HEK293 (cell line): ENCODE measurements at regions not wholly inside any gene's neighbourhood (a gene's known extent, or its start where the extent isn't known, plus 50 kb on each side); places are given as distances from the start of the nearest gene placed in this dataset.

Source experiments
- CTCF ChIA-PET: fragments of 350-600 bp; formaldehyde crosslinking; extraction: SDS; loops from one replicate; lab custom pipeline; 2021; ENCODE audit warnings: antibody characterized with exemption; lab: Yijun Ruan, JAX
- POLR2A ChIA-PET: fragments of 300-600 bp; formaldehyde crosslinking; extraction: SDS; loops from one replicate; lab custom pipeline; 2020; ENCODE audit warnings: antibody characterized with exemption, inconsistent platforms; lab: Yijun Ruan, JAX
- H3K27ac ChIP-seq: fragments of 200-500 bp; sonication (Bioruptor generic); 2 replicates; pipeline ENCODE4 v1.5.1; 2014; ENCODE audit warnings: low read depth, low read length, control low read depth, inconsistent platforms; ENCODE audit errors: extremely low read depth
- H3K36me3 ChIP-seq, 2 experiments: fragments of 200-500 bp in 1 of 2; sonication (Bioruptor generic) in 1 of 2; 1 replicate in 1 of 2; 2 replicates in 1 of 2; pipeline ENCODE4 v1.5.1; 2014 to 2017; ENCODE audit warnings: inconsistent platforms in 2 of 2, low read length in 2 of 2; ENCODE audit not compliant: control insufficient read depth in 2 of 2, insufficient read depth in 1 of 2
- H3K4me1 ChIP-seq: fragments of 200-500 bp; sonication (Bioruptor generic); 2 replicates; pipeline ENCODE4 v1.5.1; 2014; ENCODE audit warnings: mild to moderate bottlenecking, low read length, inconsistent platforms; ENCODE audit not compliant: control insufficient read depth, insufficient read depth
- H3K4me3 ChIP-seq: 2 replicates; pipeline ENCODE4 v1.5.1; 2011; ENCODE audit warnings: low read depth, mild to moderate bottlenecking, control low read depth, low read length, moderate library complexity
- H3K9me3 ChIP-seq: fragments of 200-500 bp; sonication (Bioruptor generic); 2 replicates; pipeline ENCODE4 v1.5.1; 2014; ENCODE audit warnings: low read depth, low read length, inconsistent platforms; ENCODE audit not compliant: control insufficient read depth, insufficient read depth
- BCL11B ChIP-seq: fragments of 450-650 bp; formaldehyde crosslinking; IDR thresholded peaks from 2 replicates; pipeline ENCODE4 v1.5.1; 2016; ENCODE audit warnings: low read depth, missing biosample characterization, missing genetic modification characterization
- CTCF ChIP-seq: fragments of 450-650 bp; formaldehyde crosslinking; IDR thresholded peaks from 2 replicates; pipeline ENCODE4 v1.5.1; 2016; ENCODE audit warnings: missing biosample characterization, missing genetic modification characterization
- FEZF1 ChIP-seq: fragments of 450-650 bp; formaldehyde crosslinking; IDR thresholded peaks from 2 replicates; pipeline ENCODE4 v1.5.1; 2016; ENCODE audit warnings: missing biosample characterization, missing genetic modification characterization
- GLIS2 ChIP-seq: fragments of 450-650 bp; formaldehyde crosslinking; IDR thresholded peaks from 2 replicates; pipeline ENCODE4 v1.5.1; 2016; ENCODE audit warnings: missing biosample characterization, missing genetic modification characterization
- HOXA7 ChIP-seq: sonication (generic); formaldehyde crosslinking; IDR thresholded peaks from 2 replicates; pipeline ENCODE4 v1.8.1; 2022; ENCODE audit warnings: missing genetic modification reagents, borderline replicate concordance
- HOXC10 ChIP-seq: sonication (generic); formaldehyde crosslinking; IDR thresholded peaks from 2 replicates; pipeline ENCODE4 v1.8.1; 2023; ENCODE audit warnings: mild to moderate bottlenecking, missing genetic modification reagents
- KLF16 ChIP-seq: fragments of 450-650 bp; formaldehyde crosslinking; IDR thresholded peaks from 2 replicates; pipeline ENCODE4 v1.5.1; 2017; ENCODE audit warnings: missing biosample characterization, missing genetic modification characterization
- KLF8 ChIP-seq: fragments of 450-650 bp; formaldehyde crosslinking; IDR thresholded peaks from 2 replicates; pipeline ENCODE4 v1.5.1; 2016; ENCODE audit warnings: missing biosample characterization, missing genetic modification characterization
- PRDM1 ChIP-seq: fragments of 450-650 bp; formaldehyde crosslinking; IDR thresholded peaks from 2 replicates; pipeline ENCODE4; 2016; ENCODE audit warnings: missing biosample characterization, missing genetic modification characterization
- TRIM28 ChIP-seq: IDR thresholded peaks from 2 replicates; pipeline ENCODE4 v1.6.1; 2011; ENCODE audit warnings: low read length, control low read depth, borderline replicate concordance
- WT1 ChIP-seq: fragments of 450-650 bp; formaldehyde crosslinking; IDR thresholded peaks from 2 replicates; pipeline ENCODE4 v1.5.1; 2016; ENCODE audit warnings: missing biosample characterization, missing genetic modification characterization
- ZEB2 ChIP-seq: fragments of 450-650 bp; formaldehyde crosslinking; IDR thresholded peaks from 2 replicates; pipeline ENCODE4 v1.5.1; 2016; ENCODE audit warnings: missing biosample characterization, missing genetic modification characterization
- ZNF140 ChIP-seq: fragments of 450-650 bp; formaldehyde crosslinking; IDR thresholded peaks from 2 replicates; pipeline ENCODE4 v1.5.1; 2016; ENCODE audit warnings: missing biosample characterization, missing genetic modification characterization
- ZNF214 ChIP-seq: fragments of 450-650 bp; formaldehyde crosslinking; IDR thresholded peaks from 2 replicates; pipeline ENCODE4 v1.5.1; 2017; ENCODE audit warnings: missing biosample characterization, mild to moderate bottlenecking, missing genetic modification characterization, borderline replicate concordance
- ZNF223 ChIP-seq: fragments of 450-650 bp; formaldehyde crosslinking; IDR thresholded peaks from 2 replicates; pipeline ENCODE4 v1.5.1; 2016; ENCODE audit warnings: missing biosample characterization, missing genetic modification characterization
- ZNF292 ChIP-seq: fragments of 450-650 bp; formaldehyde crosslinking; IDR thresholded peaks from 2 replicates; pipeline ENCODE4 v1.5.1; 2016; ENCODE audit warnings: low read depth, missing biosample characterization, missing genetic modification characterization, borderline replicate concordance
- ZNF350 ChIP-seq: fragments of 450-650 bp; formaldehyde crosslinking; IDR thresholded peaks from 2 replicates; pipeline ENCODE4 v1.5.0; 2017; ENCODE audit warnings: missing biosample characterization, mild to moderate bottlenecking, missing genetic modification characterization
- ZNF354C ChIP-seq: fragments of 450-650 bp; formaldehyde crosslinking; IDR thresholded peaks from 2 replicates; pipeline ENCODE4 v1.5.1; 2016; ENCODE audit warnings: missing biosample characterization, missing genetic modification characterization, low read depth, borderline replicate concordance
- ZNF37A ChIP-seq: fragments of 450-650 bp; IDR thresholded peaks from 2 replicates; pipeline ENCODE4 v1.5.1; 2018; ENCODE audit warnings: missing biosample characterization, missing genetic modification characterization
- ZNF548 ChIP-seq: fragments of 450-650 bp; formaldehyde crosslinking; IDR thresholded peaks from 2 replicates; pipeline ENCODE4 v1.5.1; 2016; ENCODE audit warnings: missing biosample characterization, missing genetic modification characterization
- ZNF626 ChIP-seq: fragments of 450-650 bp; sonication (Bioruptor Pico); formaldehyde crosslinking; IDR thresholded peaks from 2 replicates; pipeline ENCODE4 v1.5.1; 2018; ENCODE audit warnings: missing biosample characterization, missing genetic modification characterization, inconsistent platforms
- ZNF707 ChIP-seq: fragments of 450-650 bp; formaldehyde crosslinking; IDR thresholded peaks from 2 replicates; pipeline ENCODE4 v1.5.1; 2016; ENCODE audit warnings: missing biosample characterization, missing genetic modification characterization
- ZNF776 ChIP-seq: fragments of 450-650 bp; formaldehyde crosslinking; IDR thresholded peaks from 2 replicates; pipeline ENCODE4 v1.5.0; 2017; ENCODE audit warnings: missing biosample characterization, missing genetic modification characterization, borderline replicate concordance
- ZNF792 ChIP-seq: fragments of 450-650 bp; formaldehyde crosslinking; IDR thresholded peaks from 2 replicates; pipeline ENCODE4 v1.5.1; 2016; ENCODE audit warnings: missing biosample characterization, missing genetic modification characterization
- ZNF837 ChIP-seq: fragments of 450-650 bp; formaldehyde crosslinking; IDR thresholded peaks from 2 replicates; pipeline ENCODE4 v1.5.1; 2016; ENCODE audit warnings: missing biosample characterization, missing genetic modification characterization
- TF ChIP-seq, protein P1 (sequence below): fragments of 450-650 bp; formaldehyde crosslinking; IDR thresholded peaks from 2 replicates; pipeline ENCODE4 v1.5.1; 2016; ENCODE audit warnings: missing biosample characterization, missing genetic modification characterization

GRCh38 chr12:13496111-13496510, 299.6 kb downstream of the EMP1 start:
- Histone ChIP-seq H3K9me3 (no peaks in the 10 kb centered on the region), H3K4me1 (no peaks in the 10 kb centered on the region), H3K27ac (no peak overlapping the region), H3K36me3 (no peaks in the 10 kb centered on the region), H3K4me3 (no peak overlapping the region)
- ChIA-PET POLR2A (interaction anchor here (0.7 kb wide), 1 partner anchor 10 kb away, joined by 3 read pairs; no protein-coding TSS in a partner anchor), CTCF (interaction anchor here (0.7 kb wide), 1 partner anchor 437 kb away, joined by 4 read pairs; no protein-coding TSS in a partner anchor)
- no peak for TF ChIP-seq ZNF792 (tag by site-specific recombination)
- no peak for TF ChIP-seq ZNF776
- no peak for TF ChIP-seq CTCF (tag by site-specific recombination)
- TF ChIP-seq ZNF223 (tag by site-specific recombination): no peak
- no peak for TF ChIP-seq WT1 (tag by site-specific recombination)
- TF ChIP-seq, protein P1, sequence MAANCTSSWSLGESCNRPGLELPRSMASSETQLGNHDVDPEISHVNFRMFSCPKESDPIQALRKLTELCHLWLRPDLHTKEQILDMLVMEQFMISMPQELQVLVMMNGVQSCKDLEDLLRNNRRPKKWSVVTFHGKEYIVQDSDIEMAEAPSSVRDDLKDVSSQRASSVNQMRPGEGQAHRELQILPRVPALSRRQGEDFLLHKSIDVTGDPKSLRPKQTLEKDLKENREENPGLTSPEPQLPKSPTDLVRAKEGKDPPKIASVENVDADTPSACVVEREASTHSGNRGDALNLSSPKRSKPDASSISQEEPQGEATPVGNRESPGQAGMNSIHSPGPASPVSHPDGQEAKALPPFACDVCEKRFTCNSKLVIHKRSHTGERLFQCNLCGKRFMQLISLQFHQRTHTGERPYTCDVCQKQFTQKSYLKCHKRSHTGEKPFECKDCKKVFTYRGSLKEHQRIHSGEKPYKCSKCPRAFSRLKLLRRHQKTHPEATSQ (tag by site-specific recombination): no peak

DNA sequence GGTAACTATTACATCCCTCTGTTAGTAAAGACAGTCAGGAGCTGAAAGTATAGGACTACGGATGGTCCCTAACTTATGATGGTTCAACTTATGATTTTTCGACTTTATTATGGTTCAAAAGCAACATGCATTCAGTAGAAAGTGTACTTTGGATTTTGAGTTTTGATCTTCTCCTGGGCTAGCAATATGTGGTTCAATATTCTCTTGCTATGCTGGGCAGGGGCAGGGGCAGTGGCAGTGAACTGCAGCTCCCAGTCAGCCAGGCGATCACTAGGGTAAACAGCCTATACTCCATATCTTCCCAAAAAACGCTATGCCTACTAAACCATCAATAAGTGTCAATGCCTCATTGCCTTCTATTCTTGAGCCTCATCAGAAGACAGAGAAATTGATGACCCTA, 292.7 kb downstream of the EMP1 start:
- Histone ChIP-seq H3K9me3 (no peaks in the 10 kb centered on the region), H3K36me3 (no peaks in the 10 kb centered on the region), H3K4me1 (no peaks in the 10 kb centered on the region), H3K27ac (no peak overlapping the region), H3K4me3 (no peak overlapping the region)
- CTCF ChIA-PET: no interaction called here
- POLR2A ChIA-PET: no interaction called here
- TF ChIP-seq FEZF1 (tag by site-specific recombination) (no peak), ZNF707 (tag by site-specific recombination) (no peak), ZNF354C (tag by site-specific recombination) (no peak), ZNF214 (tag by site-specific recombination) (no peak), KLF16 (no peak), GLIS2 (tag by site-specific recombination) (no peak), ZNF626 (tag by site-specific recombination) (no peak), ZNF37A (tag by site-specific recombination) (no peak), ZNF837 (tag by site-specific recombination) (no peak), PRDM1 (tag by site-specific recombination) (no peak), ZNF292 (no peak), ZNF548 (tag by site-specific recombination) (no peak), TRIM28 (no peak), ZEB2 (no peak), HOXA7 (CRISPR knock-in tag) (no peak), BCL11B (tag by site-specific recombination) (no peak), KLF8 (tag by site-specific recombination) (no peak), HOXC10 (CRISPR knock-in tag) (no peak), ZNF140 (tag by site-specific recombination) (no peak), ZNF350 (tag by site-specific recombination) (no peak)
